NCI-H226 (cell line): ENCODE measurements at regions not wholly inside any gene's neighbourhood (a gene's known extent, or its start where the extent isn't known, plus 50 kb on each side); places are given as distances from the start of the nearest gene placed in this dataset.
"Not testable (repeated sequence)": the region's sequence is repeated elsewhere in the genome, so short reads cannot be mapped to it uniquely, and the experiment has no call there.

ENCODE experiments used
- DNase-seq: peaks from one replicate; pipeline ENCODE4 v3.0.0-alpha.2; 2015

DNA sequence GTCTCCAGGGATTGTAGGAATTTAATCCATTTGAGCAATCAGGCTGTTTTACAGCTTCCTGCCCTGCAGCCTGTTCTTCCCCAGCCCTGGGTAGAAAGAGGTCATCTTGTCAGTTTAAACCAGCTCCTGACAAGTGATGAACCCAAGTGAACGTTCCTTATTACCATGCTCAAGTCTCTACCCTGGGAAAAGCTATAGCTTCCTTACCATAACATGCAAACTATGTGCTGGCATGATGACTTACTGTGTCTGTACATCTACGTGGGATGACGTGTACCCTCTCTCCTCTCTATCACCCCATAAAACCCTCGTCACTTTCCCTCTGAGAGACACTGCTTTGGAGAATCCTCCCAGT is 452.2 kb downstream of the XYLT1 start:
- DNase-seq: no peak

DNA sequence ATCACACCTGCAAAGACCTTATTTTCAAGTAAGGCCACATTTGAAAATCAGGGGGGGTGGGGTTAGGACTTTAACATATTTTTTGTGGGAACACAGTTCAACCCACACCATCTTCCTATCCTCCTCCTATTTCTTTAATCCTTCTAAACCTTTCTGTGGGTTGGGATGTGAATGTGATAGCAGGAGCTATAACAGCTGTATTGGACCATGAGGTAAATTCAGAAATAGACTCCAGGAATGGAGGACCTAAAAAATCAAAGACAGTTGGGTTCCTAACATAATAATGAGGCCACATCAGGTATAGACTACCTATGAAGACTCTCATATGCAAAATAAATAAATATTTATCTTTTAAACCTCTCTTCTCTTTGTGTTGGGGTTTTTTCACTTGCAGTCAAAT is 451.4 kb downstream of the XYLT1 start:
- no peak for DNase-seq

DNA sequence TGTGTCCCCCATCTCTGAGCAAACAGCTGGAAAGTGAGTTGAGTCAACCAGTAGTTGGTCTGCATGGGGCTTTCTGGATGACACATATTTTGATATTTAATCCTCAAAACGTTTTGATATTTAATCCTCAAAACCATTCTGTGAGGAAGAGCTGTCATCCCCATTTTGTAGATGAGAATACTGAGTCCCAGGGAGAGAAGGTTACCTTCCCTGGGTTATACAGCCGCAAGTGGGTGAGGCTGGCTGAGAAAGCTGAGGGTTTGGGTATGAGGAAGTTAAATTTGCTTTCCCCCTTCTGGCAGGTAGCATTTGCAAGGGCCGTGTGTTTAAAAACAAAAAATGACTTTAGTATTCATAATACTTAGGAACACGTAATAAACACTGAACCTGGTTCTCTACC is 447.2 kb downstream of the XYLT1 start:
- DNase-seq: no peak

DNA sequence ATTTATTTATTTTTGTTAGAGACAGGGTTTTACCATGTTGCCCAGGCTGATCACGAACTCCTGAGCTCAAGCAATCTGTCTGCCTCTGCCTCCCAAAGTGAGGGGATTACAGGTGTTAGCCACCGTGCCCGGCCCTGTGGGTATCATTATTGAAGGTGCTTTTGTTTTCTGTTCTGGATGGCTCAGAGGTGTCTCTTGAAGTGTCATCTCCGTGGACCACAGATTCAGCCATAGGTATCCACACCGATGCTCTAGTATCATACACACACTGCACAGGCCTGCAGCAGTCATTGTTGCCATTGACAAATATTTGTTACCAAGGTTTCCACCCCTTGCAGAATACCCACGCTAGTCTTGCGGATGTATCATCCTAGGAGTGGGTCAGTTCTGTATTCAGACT is 446.2 kb downstream of the XYLT1 start:
- DNase-seq: no peak

DNA sequence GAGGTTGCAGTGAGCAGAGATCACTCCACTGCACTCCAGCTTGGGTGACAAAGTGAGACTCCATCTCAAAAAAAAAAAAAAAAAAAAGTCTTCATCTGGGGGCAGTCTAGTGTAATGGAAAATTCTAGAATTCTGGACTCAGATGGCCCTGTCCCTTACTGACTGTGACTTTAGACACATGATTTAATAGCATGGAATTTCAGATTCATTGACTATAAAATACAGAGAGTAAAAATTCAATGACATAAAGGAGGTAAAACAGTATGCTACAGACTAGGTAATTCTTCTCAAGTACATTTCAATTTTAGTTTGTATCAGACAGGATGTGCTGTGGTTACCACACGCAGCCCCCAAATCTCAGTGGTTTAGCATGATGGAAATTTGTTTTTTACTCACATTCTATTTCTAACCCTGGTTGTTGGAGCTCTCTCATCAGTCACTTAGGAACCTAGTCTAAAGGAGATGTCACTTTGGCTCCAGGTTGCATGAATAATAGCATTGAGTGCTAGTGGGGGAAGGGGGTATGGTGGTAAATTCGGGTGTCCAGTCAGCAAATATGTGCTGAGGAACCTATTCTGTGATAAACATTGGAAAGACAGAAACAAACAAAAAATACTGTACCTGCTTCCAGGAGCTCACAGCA is 444.0 kb downstream of the XYLT1 start:
- no peak for DNase-seq

DNA sequence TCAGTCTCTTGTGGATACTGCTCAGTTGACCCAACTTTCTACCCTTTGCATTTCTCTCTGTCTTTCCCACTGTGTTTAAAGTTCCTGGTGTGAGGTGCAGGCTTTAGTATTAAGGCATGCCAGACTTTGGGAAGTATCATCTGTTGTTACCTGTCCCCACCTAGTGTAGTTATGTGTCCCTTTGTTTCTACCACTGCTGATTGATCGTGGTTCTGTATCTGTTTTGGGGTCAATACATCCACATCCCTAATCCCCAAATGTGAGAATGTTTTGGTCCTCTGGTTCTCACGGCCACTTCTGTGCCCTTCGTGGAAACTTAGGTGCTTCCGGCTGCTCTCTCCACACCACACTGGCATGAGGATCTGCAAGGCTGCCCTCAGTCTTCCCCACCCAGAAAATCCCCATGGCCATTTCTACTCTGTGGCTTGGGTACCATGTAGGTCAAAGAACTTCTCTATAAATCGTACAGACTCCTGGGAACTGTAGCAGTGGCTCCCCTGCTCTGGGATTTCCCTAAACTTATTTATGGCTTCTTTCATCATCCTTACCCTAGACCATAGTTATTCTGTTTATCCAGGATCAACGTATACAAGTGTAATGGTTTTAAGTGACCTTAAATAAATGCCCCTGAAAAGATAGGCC is 443.2 kb downstream of the XYLT1 start:
- DNase-seq: no peak

DNA sequence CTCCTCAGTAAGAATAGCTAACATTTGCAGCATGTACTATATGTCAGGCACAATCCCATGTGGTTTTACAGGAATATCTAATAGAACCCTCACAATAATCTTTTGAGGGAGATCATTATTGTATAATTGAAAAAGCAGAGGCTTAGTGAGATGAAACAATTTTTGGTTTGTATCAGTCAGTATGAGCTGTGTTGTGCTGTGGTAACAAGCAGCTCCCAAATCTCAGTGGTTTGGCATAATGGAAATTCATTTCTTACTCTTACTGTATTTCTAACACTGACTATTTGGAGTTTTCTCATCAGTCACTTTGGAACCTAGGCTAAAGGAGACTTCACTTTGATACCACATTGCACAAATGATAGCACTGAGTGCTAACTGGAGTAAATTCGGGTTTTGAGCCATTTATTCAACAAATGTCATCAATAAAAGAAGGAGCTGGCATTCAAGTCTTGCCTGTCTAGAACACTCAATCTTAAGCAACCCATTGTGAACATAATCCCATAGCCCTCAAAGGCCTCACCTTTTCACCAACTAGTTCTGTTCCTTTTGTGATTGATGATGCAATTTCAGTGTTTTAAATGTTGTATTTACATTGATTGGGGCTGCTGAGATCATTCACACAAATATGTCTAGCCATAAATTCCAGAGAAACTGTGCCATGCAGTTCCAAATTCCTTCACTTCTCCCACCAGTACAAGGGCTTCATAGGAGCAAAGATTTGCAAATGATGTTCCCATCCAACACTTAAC is 441.0 kb downstream of the XYLT1 start:
- DNase-seq: no peak

DNA sequence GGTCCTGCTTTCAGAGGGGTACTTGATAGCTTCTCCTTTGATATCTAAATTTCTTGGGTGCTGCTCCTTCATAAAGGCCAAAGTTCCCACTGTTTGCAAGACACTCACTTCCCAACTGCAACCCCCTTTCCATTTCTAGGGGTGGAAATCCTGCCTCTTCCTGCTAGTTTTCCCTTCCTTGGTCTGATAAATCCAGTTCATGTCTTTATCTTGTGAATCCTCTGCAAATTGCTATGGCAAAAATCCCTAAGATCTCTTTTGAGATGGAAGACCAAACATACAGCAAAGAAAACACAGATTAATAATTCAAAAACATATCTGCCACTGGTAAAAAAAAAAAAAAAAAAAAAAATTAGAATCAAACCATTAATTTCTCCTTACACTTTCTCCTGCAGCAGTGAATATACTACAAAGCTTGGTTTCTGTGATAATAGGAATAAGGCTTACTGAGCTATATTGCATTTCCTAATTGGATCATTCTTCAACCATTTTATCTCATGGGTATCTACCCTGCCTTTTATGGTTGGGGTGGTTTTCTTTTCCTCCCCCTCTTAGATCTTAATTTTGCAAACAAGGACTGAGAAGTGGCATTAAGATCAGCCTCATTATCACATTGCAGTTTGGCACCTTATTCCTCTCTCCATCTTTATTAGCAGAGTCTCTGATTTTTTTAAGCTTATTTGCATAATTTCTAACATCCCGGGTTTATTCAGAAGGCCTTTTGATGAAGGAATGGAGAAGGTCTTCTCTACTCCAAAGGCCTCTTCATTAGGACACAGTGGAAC is 439.1 kb downstream of the XYLT1 start:
- DNase-seq: no peak

DNA sequence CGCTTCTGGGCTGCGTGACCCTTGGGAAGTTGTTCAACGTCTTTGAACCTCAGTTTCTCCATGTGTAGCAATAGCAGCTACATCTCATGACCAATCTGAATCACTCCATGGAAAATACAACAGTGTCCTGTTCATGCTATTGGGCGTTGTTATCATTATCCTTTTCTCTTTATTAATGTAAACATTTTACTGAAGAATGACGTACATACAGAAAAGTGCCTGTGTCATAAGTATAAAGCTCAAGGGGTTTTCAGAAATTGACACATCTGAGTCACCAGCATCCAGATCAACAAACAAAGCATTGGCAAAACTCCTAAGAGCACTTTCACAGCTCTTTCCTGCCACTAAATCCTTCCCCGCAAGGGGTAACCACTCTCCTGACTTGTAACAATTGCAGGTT is 438.4 kb downstream of the XYLT1 start:
- DNase-seq: no peak

GRCh38 chr16:17034477-17035252 is 436.1 kb downstream of the XYLT1 start:
- no peak for DNase-seq

GRCh38 chr16:17037499-17037898 is 433.3 kb downstream of the XYLT1 start:
- no peak for DNase-seq

GRCh38 chr16:17038415-17038814 is 432.3 kb downstream of the XYLT1 start:
- no peak for DNase-seq

DNA sequence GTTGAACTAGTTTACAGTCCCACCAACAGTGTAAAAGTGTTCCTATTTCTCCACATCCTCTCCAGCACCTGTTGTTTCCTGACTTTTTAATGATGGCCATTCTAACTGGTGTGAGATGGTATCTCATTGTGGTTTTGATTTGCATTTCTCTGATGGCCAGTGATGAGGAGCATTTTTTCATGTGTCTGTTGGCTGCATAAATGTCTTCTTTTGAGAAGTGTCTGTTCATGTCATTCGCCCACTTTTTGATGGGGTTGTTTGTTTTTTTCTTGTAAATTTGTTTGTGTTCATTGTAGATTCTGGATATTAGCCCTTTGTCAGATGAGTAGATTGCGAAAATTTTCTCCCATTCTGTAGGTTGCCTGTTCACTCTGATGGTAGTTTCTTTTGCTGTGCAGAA is 421.7 kb downstream of the XYLT1 start:
- not testable (repeated sequence) for DNase-seq

GRCh38 chr16:17050468-17050867 is 420.3 kb downstream of the XYLT1 start:
- no peak for DNase-seq
